Prostate gland (tissue), 2 donors: ENCODE measurements at regions not wholly inside any gene's neighbourhood (a gene's known extent, or its start where the extent isn't known, plus 50 kb on each side); places are given as distances from the start of the nearest gene placed in this dataset.

ENCODE experiments used
- POLR2A ChIP-seq: fragments of 450-650 bp; IDR thresholded peaks from one replicate; pipeline ENCODE4 v1.6.1; 2016; ENCODE audit warnings: antibody characterized with exemption, mild to moderate bottlenecking
- POLR2AphosphoS5 ChIP-seq: sonication (generic); formaldehyde crosslinking; IDR thresholded peaks from one replicate; pipeline ENCODE4 v1.6.1; 2017; ENCODE audit warnings: antibody characterized with exemption
- TF ChIP-seq, protein P1 (sequence below), 4 experiments: fragments of 200-600 bp in 2 of 4; fragments of 450-650 bp in 2 of 4; sonication (generic) in 2 of 4; IDR thresholded peaks; 1 replicate in 3 of 4; 2 replicates in 1 of 4; pipeline ENCODE4 v1.5.1; 2016 to 2019; ENCODE audit warnings: antibody characterized with exemption in 4 of 4, mild to moderate bottlenecking in 2 of 4, moderate library complexity in 2 of 4

DNA sequence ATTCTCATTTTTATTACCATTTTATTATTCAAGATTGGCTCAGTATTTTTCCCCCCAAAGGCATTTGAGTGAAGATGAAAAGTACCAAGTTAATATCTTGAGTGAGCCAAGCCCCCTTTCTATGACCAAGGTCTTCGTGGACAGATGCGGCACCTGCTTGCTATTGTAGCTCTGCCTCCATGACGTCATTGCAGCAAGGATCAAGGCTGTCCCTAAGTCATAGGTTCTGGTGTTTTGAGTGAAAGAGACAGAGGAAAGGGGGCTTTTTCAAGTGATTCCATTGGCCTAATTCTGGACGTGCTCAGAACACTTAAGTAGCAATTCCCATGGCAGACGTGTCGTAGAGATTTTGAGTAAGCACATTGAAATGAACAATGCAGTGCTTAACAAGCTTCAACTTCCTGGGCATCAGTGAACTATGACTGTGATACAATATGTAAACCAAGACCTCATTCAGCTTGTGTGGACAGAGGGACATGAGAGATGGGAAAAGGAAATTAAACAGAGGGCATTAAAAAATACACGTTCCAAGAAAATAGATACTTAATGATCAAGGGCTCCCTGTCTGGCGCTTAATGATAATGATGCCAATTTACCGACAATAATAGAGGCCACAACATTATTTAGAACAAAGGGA lies 248.7 kb upstream of the NPVF start:
- TF ChIP-seq, protein P1, sequence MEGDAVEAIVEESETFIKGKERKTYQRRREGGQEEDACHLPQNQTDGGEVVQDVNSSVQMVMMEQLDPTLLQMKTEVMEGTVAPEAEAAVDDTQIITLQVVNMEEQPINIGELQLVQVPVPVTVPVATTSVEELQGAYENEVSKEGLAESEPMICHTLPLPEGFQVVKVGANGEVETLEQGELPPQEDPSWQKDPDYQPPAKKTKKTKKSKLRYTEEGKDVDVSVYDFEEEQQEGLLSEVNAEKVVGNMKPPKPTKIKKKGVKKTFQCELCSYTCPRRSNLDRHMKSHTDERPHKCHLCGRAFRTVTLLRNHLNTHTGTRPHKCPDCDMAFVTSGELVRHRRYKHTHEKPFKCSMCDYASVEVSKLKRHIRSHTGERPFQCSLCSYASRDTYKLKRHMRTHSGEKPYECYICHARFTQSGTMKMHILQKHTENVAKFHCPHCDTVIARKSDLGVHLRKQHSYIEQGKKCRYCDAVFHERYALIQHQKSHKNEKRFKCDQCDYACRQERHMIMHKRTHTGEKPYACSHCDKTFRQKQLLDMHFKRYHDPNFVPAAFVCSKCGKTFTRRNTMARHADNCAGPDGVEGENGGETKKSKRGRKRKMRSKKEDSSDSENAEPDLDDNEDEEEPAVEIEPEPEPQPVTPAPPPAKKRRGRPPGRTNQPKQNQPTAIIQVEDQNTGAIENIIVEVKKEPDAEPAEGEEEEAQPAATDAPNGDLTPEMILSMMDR (IDR thresholded peaks at IDR 0.05) = no peak
- TF ChIP-seq POLR2AphosphoS5 = no peak
- no peak for TF ChIP-seq POLR2A
